Esophagus squamous epithelium (tissue), 4 donors: ENCODE measurements at regions not wholly inside any gene's neighbourhood (a gene's known extent, or its start where the extent isn't known, plus 50 kb on each side); places are given as distances from the start of the nearest gene placed in this dataset.

ENCODE experiments used
- POLR2A ChIP-seq, 4 donors: fragments of 450-650 bp; IDR thresholded peaks; one replicate each; pipeline ENCODE4 v1.6.1; 2017; ENCODE audit warnings: antibody characterized with exemption in 4 of 4, mild to moderate bottlenecking in 4 of 4, moderate library complexity in 3 of 4
- TF ChIP-seq, protein P1 (sequence below), 6 experiments: fragments of 450-650 bp in 4 of 6; fragments of 200-600 bp in 2 of 6; sonication (generic) in 2 of 6; IDR thresholded peaks; one replicate each; pipeline ENCODE4 v1.5.1; 2016 to 2019; ENCODE audit warnings: antibody characterized with exemption in 6 of 6, mild to moderate bottlenecking in 4 of 6, moderate library complexity in 4 of 6

DNA sequence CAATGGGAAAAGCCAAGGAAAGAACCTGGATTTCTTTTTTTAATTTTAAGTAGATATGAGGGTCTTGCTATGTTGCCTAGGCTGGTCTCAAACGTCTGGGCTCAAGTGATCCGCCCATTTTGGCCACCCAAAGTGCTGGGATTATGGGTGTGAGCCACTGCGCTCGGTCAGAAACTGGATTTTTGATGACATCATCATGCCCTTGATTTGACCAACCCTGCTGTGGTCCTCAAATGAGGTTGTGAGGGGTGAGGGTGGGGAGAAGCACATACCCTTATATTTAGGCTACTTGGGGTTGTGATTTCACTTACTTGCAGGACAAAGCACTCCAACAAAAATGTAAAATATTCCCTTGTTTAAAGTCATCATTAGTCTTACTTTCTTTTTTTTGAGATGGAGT, 70.4 kb downstream of the C3orf38 start:
- TF ChIP-seq, protein P1, sequence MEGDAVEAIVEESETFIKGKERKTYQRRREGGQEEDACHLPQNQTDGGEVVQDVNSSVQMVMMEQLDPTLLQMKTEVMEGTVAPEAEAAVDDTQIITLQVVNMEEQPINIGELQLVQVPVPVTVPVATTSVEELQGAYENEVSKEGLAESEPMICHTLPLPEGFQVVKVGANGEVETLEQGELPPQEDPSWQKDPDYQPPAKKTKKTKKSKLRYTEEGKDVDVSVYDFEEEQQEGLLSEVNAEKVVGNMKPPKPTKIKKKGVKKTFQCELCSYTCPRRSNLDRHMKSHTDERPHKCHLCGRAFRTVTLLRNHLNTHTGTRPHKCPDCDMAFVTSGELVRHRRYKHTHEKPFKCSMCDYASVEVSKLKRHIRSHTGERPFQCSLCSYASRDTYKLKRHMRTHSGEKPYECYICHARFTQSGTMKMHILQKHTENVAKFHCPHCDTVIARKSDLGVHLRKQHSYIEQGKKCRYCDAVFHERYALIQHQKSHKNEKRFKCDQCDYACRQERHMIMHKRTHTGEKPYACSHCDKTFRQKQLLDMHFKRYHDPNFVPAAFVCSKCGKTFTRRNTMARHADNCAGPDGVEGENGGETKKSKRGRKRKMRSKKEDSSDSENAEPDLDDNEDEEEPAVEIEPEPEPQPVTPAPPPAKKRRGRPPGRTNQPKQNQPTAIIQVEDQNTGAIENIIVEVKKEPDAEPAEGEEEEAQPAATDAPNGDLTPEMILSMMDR (IDR thresholded peaks at IDR 0.05) = no peak
- TF ChIP-seq POLR2A (IDR thresholded peaks at IDR 0.05) = no peak
